HG03064 (cell line): ENCODE measurements at regions not wholly inside any gene's neighbourhood (a gene's known extent, or its start where the extent isn't known, plus 50 kb on each side); places are given as distances from the start of the nearest gene placed in this dataset.
"Not testable (repeated sequence)": the region's sequence is repeated elsewhere in the genome, so short reads cannot be mapped to it uniquely, and the experiment has no call there.

ENCODE experiments used
- ATAC-seq: cut with Tn5 transposase; IDR thresholded peaks from one replicate; pipeline ENCODE4 v1.9.1; 2021; ENCODE audit warnings: low read depth; ENCODE audit not compliant: unreplicated experiment

DNA sequence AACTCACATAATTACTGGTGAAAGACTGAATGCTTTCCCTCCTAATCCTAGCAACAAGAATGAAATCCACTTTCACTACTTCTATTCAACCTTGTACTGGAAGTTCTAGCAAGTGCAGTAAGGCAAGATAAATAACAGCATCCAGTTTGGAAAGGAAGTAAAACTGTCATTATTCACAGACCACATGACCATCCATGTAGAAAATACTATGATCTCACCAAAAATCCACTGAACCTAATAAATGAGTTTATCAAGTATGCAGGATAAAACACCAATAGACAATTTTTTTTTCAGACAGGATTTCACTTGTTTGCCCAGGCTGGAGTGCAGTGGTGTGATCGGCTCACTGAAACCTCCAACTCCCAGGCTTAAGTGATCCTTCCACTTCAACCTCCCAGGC lies 117.7 kb downstream of the TMEM167A start:
- no peak for ATAC-seq

DNA sequence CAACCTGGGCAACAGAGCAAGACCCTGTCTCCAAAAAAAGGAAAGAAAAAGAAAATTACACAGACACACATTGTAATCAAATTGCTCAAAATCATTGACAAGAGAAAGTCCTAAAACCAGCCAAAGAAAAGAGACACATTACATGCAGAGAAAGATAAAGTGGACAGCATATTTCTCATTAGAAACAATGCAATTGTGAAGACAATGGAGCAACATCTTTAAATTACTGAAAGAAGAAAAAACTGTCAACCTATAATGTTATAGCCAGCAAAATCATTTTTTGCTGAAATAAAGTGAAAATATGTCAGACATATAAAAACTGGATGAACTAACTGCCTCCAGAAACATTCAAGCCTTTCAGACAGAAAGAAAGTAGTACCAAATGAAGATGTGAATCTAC lies 120.6 kb downstream of the TMEM167A start:
- no peak for ATAC-seq

DNA sequence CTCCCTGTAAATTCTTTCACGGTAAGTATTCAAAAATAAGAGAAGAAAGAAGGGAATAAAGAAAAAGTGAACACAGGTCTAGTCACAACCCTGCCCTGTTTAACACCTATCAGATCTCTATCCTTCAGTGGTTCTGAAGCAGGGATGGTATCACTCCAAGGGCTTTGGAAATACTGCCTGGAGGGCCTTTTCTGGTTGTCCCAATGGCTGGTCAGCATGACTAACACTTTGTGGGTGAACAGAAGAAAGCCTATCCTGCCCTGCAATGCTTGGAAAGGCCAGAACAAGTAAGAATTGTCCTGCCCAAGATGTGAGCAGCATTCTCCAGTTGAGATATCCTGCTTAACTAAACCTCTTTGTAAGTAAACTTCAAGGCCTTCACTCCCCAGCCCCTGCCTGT lies 124.9 kb downstream of the TMEM167A start:
- ATAC-seq = no peak

DNA sequence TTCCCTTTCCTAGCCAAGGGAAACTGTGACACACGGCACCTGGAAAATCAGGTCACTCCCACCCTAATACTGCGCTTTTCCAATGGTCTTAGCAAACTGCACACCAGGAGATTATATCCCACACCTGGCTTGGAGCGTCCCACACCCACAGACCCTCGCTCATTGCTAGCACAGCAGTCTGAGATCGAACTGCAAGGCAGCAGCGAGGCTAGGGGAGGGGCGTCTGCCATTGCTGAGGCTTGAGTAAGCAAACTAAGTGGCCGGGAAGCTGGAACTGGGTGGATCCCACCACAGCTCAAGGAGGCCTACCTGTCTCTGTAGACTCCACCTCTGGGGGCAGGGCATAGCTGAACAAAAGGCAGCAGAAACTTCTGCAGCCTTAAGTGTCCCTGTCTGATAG lies 132.9 kb downstream of the TMEM167A start:
- ATAC-seq = not testable (repeated sequence)

DNA sequence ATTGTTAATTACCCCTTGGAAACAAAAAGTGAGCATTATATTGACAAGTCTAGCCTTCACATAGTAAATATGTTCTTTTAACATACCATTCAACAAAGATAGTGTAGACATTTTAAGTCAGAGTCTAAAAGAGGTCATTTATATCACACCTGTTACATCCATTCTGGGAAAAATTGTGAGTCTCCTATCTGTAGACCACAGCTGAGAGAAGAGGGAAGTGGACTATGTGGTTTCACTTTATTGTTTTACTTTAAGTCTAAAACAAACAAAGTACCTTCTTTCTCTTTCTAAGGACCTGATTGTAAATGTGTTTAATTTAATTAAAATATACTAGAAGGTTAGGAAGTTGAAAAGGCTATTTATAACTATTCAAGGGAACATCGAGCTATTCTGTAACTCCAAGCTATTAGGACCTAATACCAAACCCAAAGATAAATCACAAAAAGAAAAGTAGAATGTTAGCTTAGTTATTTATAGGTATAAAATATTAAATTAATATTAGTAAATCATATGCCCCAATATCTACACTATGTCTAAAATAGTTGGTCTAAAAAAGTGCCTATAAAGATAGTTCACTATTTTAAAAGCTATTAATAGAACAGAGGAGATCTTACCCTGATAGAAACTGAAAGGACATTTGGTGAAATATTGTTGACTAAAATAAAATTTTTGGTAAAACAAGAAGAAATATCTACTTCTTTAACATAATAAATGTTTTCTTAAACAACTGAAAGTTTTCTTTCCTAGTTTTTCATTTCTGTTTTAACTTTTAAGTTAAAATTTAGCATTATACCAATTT lies 134.9 kb downstream of the TMEM167A start:
- no peak for ATAC-seq

DNA sequence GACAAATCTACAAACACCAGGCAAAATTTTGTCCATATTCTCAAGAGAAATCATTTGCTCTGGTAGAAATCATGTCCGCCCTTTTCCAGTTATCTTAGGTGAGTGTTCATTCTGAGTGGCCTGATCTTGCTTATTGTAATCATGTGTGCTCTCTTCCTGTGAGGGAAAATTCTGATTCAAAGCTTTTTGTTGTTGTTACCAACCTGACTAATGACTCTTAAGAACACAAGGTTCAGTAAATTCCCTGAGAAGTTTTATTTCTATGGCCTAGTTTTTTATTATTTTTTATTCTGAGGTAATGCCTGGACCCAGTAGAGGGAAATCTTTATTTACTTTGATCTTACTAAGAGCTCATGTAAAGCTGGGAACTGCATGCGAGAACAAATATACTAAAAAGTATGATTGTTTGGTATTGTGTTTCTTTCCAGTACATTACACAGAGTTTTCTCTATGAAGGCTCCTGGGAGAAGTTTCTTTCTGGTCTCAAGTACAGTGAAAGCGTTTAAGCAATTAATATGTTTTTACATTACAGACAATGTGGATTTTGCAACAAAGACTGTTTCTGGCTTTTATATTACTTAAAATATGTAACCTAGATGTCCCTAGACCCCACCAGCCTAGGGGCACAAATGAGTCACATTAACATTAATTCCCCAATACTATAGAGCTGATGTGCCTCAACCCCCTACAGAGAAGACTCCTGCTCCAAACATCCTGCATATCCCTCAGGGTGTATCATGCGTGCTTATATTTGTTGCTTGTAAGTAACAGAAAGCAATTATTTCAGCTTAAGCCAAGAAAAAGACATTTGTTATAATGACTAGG lies 138.1 kb downstream of the TMEM167A start:
- no peak for ATAC-seq

DNA sequence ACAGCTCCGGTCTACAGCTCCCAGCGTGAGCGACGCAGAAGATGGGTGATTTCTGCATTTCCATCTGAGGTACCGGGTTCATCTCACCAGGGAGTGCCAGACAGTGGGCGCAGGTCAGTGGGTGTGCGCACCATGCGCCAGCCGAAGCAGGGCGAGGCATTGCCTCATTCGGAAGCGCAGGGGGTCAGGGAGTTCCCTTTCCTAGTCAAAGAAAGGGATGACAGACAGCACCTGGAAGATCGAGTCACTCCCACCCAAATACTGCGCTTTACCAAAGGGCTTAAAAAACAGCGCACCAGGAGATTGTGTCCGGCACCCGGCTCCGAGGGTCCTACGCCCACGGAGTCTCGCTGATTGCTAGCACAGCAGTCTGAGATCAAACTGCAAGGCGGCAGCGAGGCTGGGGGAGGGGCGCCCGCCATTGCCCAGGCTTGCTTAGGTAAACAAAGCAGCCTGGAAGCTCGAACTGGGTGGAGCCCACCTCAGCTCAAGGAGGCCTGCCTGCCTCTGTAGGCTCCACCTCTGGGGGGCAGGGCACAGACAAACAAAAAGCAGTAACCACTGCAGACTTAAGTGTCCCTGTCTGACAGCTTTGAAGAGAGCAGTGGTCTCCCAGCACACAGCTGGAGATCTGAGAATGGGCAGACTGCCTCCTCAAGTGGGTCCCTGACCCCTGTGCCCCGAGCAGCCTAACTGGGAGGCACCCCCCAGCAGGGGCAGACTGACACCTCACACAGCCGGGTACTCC lies 144.5 kb downstream of the TMEM167A start:
- not testable (repeated sequence) for ATAC-seq

DNA sequence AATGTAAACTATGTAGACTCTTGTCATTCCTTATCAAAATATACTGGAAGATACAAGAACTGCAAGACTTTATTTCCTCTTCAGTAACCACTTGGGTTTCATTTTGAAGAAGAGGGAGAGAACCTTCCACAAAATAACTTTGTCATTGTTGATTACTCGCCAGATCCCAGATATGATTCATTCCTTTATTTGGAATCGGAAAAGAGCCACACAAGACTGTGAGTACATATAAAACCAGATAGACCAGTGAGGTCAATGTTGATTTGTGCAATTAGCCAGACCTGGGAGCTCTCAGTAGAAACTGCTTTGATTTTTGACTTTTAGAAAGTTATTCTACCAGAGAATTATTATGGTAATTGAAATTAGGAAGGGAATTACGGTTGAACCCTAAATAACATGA lies 146.1 kb downstream of the TMEM167A start:
- no peak for ATAC-seq

DNA sequence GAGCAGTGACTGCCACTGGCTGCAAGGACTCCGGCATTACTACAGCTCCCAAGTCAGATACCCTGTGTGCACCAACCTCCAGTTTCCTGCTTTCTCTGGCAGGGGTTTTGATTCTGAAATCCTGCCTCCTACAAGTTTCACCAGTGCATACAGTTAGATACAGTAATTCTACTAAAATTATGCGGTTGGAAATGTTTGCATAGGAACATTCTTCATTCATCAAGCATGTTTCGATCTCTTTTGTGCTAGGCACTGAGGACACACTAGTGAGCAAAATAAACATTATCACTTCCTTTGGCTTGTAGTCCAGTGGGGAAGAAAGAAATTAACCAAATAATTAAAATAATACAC lies 152.2 kb downstream of the TMEM167A start:
- no peak for ATAC-seq

DNA sequence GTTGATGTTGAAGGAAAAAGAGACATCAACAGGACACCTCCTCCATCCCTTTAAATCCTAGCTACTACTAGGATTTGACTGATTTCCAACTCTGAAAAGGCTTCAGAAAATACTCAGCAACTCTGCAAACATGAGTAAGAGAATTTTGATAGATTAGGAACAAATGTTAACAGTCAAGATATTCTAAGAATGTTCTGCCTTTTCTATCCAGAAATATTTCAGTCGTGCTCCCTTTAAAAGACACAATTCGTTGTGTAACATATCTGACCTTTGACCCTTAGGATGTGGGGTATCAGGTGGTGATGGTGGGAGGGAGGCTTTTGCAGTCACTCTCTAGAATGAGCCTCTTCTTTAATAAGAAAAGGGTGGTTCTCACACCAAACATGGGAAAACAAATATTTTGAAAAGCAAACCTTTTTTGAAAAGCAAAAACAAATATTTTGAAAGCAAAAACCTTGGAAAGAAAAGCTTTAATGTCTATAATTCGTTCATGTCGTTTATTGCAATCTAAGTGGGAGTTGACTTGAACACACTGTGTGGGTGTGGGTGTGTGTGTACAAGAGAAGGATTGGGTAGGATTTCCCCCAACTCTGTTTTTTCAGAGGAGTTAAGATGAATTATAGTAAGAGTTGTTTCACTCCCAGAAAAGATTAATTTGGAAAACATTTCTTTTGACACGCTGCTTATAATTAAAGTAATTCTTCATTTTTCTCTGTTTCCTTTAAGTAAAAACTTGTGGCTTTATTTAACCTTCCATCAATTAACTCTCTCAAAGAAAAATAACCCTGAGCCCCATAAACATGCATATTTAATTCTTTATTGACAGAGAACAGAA lies 152.8 kb downstream of the TMEM167A start:
- no peak for ATAC-seq

DNA sequence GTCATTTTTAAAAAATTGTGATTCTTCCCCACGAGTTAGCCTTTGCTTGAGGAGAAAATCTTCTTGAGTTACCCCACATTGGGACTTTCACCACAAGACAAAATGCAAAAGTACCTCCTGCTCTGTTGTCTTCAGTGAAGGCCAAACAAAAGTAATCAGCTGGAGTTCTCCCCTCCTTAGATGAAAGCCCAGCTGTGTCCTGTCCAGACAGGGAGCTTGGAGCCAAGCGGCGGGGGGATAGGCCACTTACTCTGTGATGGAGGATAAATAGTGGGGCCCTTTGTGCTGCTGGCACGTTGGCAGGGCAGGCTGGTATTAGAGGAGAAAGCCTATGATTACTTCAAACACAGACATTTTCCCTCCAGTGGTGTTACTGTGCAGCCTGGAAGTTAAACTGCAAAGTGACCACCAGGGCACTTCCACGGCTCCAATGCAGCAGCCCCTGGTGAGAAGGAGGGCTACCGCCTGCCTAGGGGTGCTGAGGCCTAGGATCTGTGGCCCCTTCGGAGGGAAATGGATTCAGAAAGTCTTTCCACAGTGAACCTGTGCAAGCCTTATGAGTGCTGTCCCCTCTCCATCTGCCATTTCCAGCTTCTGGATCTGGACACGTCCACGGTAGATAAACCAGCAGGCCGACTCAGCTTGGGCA lies 155.0 kb downstream of the TMEM167A start:
- ATAC-seq = no peak

DNA sequence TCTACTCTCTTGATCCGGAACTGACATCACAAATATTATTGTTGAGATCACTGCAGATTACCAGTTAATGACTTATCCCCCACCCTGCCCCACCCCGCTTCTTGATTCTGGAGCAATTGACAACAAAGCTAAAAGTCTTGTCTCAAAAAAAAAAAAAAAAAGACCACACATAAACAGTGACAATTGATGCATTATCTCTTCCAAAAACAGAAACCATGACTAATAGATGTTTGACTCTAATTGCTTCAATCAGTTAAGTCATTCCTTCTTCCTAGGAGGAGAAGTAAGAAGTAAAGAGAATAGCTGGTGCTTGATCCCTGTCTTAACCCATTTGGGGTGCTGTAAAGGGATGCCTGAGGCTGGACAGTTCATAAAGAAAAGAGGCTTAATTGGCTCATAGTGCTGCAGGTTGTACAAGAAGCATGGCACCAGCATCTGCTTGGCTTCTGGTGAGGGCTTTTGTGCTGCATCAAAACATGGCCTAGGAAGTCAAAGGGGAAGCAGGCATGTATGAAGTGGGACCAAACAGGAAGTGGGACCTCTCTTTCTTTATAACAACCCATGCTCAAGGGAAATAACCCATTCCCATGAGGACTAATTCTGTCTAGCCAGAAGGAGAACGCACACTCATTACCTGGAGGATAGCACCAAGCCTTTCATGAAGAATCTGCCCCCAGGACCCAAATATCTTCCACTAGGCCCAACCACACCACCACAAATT lies 158.7 kb downstream of the TMEM167A start:
- ATAC-seq = no peak

DNA sequence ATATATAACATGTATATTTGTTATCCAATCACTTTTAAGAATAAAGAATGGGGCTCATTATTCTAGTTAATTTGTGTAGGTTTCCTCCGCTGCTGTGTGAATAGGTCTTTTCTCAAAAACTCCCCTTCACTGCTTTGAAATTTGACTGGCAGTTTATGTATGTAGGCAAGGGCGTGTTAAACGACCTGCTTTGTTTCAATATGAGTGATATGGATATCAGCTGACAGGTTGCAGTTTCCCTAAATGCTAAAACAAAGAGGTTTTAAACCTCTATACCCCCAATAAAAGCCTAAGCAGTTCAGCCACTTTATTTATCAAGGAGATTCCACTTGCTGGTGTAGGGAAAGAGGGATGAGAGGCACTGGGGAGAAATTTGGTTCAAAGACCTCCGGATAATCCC lies 159.6 kb downstream of the TMEM167A start:
- ATAC-seq = no peak

DNA sequence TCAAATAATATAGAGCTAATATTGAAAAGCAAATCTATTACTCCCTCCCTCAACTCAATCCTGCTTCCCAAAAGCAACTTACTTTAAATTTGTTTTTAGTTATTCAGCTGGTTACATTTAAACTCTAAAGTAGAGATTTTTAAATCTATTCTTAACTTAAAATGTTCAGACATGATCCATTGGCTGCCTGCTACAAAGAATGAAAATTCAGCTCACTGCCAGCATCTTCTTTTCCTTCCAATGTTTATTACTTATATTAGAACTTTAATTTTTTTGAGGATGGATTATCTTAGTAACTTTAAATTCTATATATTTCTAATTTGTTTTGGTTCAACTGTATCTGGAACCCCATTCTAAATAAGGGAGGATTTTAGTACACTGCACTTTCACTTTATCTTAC lies 163.2 kb downstream of the TMEM167A start:
- no peak for ATAC-seq

DNA sequence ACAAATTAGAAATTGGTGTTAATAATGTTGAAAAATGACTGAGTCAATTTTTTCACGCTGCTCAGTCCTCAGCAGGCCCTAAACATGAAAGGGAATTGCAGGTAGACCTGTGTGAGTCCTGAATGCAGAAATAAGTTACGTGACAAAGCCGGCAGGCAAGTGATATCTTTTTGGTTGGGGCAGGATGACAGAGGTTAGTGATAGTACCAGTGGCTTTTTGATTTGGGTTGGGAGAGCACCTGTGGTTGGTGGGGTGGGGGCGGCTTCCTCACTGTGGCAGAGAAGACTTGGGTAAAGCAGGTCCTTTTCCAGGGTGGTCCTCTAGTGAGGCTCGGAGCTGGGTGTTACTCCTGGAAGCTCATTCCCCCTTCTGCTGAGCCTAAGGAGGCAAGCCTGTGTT lies 164.7 kb downstream of the TMEM167A start:
- no peak for ATAC-seq

DNA sequence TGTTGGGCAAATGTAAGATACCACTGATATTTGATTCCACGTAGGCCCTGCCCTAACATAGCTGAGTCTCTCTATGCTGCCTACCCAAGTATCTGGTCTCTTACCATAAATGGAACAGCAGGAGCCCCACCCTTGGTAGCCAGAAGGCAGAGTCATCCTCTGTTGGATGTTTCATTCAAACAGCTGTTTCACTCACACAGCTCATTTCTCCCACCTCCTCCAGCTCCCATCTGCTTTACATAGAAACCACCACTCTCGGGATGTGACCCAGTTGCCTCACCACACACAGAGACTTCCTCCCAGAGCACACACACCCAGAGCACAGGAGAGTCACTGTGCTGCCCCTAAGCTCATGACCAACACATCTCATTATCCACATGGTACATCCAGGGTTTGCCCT lies 165.3 kb downstream of the TMEM167A start:
- no peak for ATAC-seq

DNA sequence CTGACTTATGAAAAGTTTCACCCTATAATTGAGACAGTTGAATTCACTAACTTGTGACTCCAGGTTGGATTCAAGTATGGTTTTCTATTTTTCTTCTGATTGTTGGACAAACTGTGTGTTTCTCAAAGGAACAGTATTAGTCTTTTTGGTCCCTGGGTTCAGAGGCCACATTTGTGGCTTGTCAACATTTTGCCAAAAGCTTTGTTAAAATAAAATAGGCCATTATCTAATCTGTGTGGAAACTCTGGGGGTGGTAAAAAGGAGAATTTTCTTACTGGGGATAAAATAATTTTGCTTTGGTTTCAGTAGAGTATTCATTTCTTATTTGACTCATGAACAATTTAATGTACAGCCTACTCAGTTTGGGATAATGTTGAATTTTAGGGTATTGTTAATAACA lies 166.3 kb downstream of the TMEM167A start:
- no peak for ATAC-seq

DNA sequence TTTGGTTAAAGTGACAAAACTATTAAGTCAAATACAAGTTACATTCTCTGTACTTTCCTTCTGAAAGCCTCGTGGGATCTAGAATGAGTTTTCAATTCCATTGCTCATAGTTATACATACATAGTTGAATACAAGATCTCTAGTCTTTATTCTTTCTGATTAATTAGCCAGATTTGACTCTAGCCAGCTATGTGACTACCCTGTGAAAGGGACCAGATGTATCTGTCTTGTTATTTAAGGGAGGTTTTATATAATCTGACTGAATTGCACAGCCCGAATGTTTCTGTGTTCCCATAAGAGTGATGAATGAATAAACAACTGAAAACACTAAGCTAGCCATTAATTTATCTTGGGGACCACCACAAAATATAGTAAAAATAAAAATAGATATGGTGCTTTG lies 166.7 kb downstream of the TMEM167A start:
- ATAC-seq = no peak

DNA sequence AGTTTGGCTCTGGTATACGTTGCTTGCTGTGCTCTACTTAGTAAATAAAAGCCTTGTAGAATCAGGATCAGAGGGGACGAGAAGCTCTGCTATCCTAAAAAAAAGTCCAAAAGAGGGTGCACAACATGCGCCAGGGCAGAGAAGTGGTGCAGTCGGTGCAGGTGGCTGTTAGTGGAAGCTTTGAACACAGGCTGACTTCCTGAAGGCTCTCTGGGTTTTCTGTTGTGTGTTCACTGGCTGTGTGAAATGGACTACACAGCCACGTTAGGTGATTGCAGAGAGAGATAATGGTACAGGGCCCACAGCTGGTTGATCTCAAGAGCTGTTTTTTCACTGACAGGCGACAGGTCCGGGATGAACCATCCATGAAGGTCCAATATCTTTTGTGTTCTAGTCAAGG lies 167.4 kb downstream of the TMEM167A start:
- no peak for ATAC-seq
